ENCODE measurements at regions not wholly inside any gene's neighbourhood (a gene's known extent, or its start where the extent isn't known, plus 50 kb on each side); places are given as distances from the start of the nearest gene placed in this dataset.
"Not testable (repeated sequence)": the region's sequence is repeated elsewhere in the genome, so short reads cannot be mapped to it uniquely, and the experiment has no call there.

- ChIA-PET CTCF (no interaction called here), POLR2A (ENCODE audit: unreplicated experiment) (no interaction called here)
- no peaks in the 10 kb centered on the region for H3K4me1 ChIP-seq (ENCODE audit: insufficient read depth, low read length)
- no peaks in the 10 kb centered on the region for H3K9me2 ChIP-seq (replicated peaks; ENCODE audit: low read length)
- H3F3A ChIP-seq (ENCODE audit: low read length, unreplicated experiment) = no peaks in the 10 kb centered on the region
- H3K79me2 ChIP-seq (ENCODE audit: low read length) = no peaks in the 10 kb centered on the region
- H3K4me3 ChIP-seq (ENCODE audit: low read length) = no peak overlapping the region
- no peaks in the 10 kb centered on the region for H3K27me3 ChIP-seq (ENCODE audit: low read length)
- no TSS peak for BruUV-seq (replicated peaks)
- no peaks in the 10 kb centered on the region for H4K20me1 ChIP-seq (ENCODE audit: low read length)
- intact Hi-C loops (cut with micrococcal nuclease) = no loop called here
- H3K36me3 ChIP-seq (ENCODE audit: low read depth, low read length) = no peaks in the 10 kb centered on the region
- no peak for TF ChIP-seq EZH2 (IDR thresholded peaks at IDR 0.05; ENCODE audit: low read length, unreplicated experiment)
- TF ChIP-seq CTCF (conservative IDR thresholded peaks at IDR 0.05; ENCODE audit: low read depth, low read length) = no peak
- no peak for TF ChIP-seq EZH2phosphoT487 (IDR thresholded peaks at IDR 0.05; ENCODE audit: borderline replicate concordance, low read length)
- H3K27ac ChIP-seq (ENCODE audit: low read length) = no peak overlapping the region
- DNase-seq (no peak), ATAC-seq (no peak)
- no peak overlapping the region for H2AFZ ChIP-seq (ENCODE audit: low read length)
- no peak overlapping the region for H3K4me2 ChIP-seq (ENCODE audit: low read length)
- no peak overlapping the region for H3K9ac ChIP-seq (ENCODE audit: low read length)
- H3K9me3 ChIP-seq (ENCODE audit: low read length) = 0 out of 2 replicates have a peak, but pooled peaks cover 7% of the 10 kb centered on the region
These were observed 402.4 kb upstream of the IRX2 start for GRCh38 chr5:3153906-3154305.

GRCh38 chr5:3153226-3153858, 401.9 kb upstream of the IRX2 start:
- Histone ChIP-seq H3F3A (ENCODE audit: low read length, unreplicated experiment) (no peaks in the 10 kb centered on the region), H4K20me1 (ENCODE audit: low read length) (no peaks in the 10 kb centered on the region), H3K9ac (ENCODE audit: low read length) (no peak overlapping the region), H3K4me3 (ENCODE audit: low read length) (no peak overlapping the region), H2AFZ (ENCODE audit: low read length) (no peak overlapping the region), H3K4me1 (ENCODE audit: insufficient read depth, low read length) (no peaks in the 10 kb centered on the region), H3K27me3 (ENCODE audit: low read length) (no peaks in the 10 kb centered on the region), H3K27ac (ENCODE audit: low read length) (no peak overlapping the region), H3K9me3 (ENCODE audit: low read length) (0 out of 2 replicates have a peak, but pooled peaks cover 9% of the 10 kb centered on the region), H3K36me3 (ENCODE audit: low read depth, low read length) (no peaks in the 10 kb centered on the region), H3K9me2 (replicated peaks; ENCODE audit: low read length) (no peaks in the 10 kb centered on the region), H3K4me2 (ENCODE audit: low read length) (no peak overlapping the region), H3K79me2 (ENCODE audit: low read length) (no peaks in the 10 kb centered on the region)
- ATAC-seq (no peak), DNase-seq (no peak)
- ChIA-PET CTCF (no interaction called here), POLR2A (ENCODE audit: unreplicated experiment) (no interaction called here)
- intact Hi-C loops (cut with micrococcal nuclease) = no loop called here
- BruUV-seq (replicated peaks) = no TSS peak
- TF ChIP-seq EZH2phosphoT487 (IDR thresholded peaks at IDR 0.05; ENCODE audit: borderline replicate concordance, low read length) (no peak), EZH2 (IDR thresholded peaks at IDR 0.05; ENCODE audit: low read length, unreplicated experiment) (no peak), CTCF (conservative IDR thresholded peaks at IDR 0.05; ENCODE audit: low read depth, low read length) (no peak)

- ChIA-PET CTCF (no interaction called here), POLR2A (ENCODE audit: unreplicated experiment) (no interaction called here)
- Histone ChIP-seq H4K20me1 (ENCODE audit: low read length) (no peaks in the 10 kb centered on the region), H3K27ac (ENCODE audit: low read length) (no peak overlapping the region), H3K4me3 (ENCODE audit: low read length) (no peak overlapping the region), H3F3A (ENCODE audit: low read length, unreplicated experiment) (no peaks in the 10 kb centered on the region), H3K36me3 (ENCODE audit: low read depth, low read length) (no peaks in the 10 kb centered on the region), H3K9me3 (ENCODE audit: low read length) (0 out of 2 replicates have a peak, but pooled peaks cover 9% of the 10 kb centered on the region), H2AFZ (ENCODE audit: low read length) (no peak overlapping the region), H3K9me2 (replicated peaks; ENCODE audit: low read length) (no peaks in the 10 kb centered on the region), H3K79me2 (ENCODE audit: low read length) (no peaks in the 10 kb centered on the region), H3K4me2 (ENCODE audit: low read length) (no peak overlapping the region), H3K9ac (ENCODE audit: low read length) (no peak overlapping the region), H3K4me1 (ENCODE audit: insufficient read depth, low read length) (no peaks in the 10 kb centered on the region), H3K27me3 (ENCODE audit: low read length) (no peaks in the 10 kb centered on the region)
- intact Hi-C loops (cut with micrococcal nuclease) = no loop called here
- no peak for DNase-seq
- no TSS peak for BruUV-seq (replicated peaks)
- TF ChIP-seq CTCF (conservative IDR thresholded peaks at IDR 0.05; ENCODE audit: low read depth, low read length) (no peak), EZH2 (IDR thresholded peaks at IDR 0.05; ENCODE audit: low read length, unreplicated experiment) (no peak), EZH2phosphoT487 (IDR thresholded peaks at IDR 0.05; ENCODE audit: borderline replicate concordance, low read length) (no peak)
- no peak for ATAC-seq
These were observed 398.4 kb upstream of the IRX2 start for GRCh38 chr5:3149899-3150298.

GRCh38 chr5:3147405-3147804, 395.9 kb upstream of the IRX2 start:
- POLR2A ChIA-PET (ENCODE audit: unreplicated experiment); H3K4me3 ChIP-seq (ENCODE audit: low read length); CTCF ChIA-PET; H2AFZ ChIP-seq (ENCODE audit: low read length); H3K36me3 ChIP-seq (ENCODE audit: low read depth, low read length); H3K9me3 ChIP-seq (ENCODE audit: low read length); DNase-seq; H3K9ac ChIP-seq (ENCODE audit: low read length); H3K4me2 ChIP-seq (ENCODE audit: low read length); H4K20me1 ChIP-seq (ENCODE audit: low read length); H3K4me1 ChIP-seq (ENCODE audit: insufficient read depth, low read length); H3K27me3 ChIP-seq (ENCODE audit: low read length); H3K27ac ChIP-seq (ENCODE audit: low read length); H3F3A ChIP-seq (ENCODE audit: low read length, unreplicated experiment); intact Hi-C loops (cut with micrococcal nuclease); BruUV-seq (replicated peaks); H3K9me2 ChIP-seq (replicated peaks; ENCODE audit: low read length); H3K79me2 ChIP-seq (ENCODE audit: low read length); ATAC-seq: not testable (repeated sequence)
